ENCODE measurements at regions not wholly inside any gene's neighbourhood (a gene's known extent, or its start where the extent isn't known, plus 50 kb on each side); places are given as distances from the start of the nearest gene placed in this dataset.

- H3K4me1 ChIP-seq (ENCODE audit: insufficient read depth) = no peaks in the 10 kb centered on the region
- 86 to 88% (median 87%) methylated on average over 3 of the region's 3 CpGs for WGBS, 3 donors
- no peaks in the 10 kb centered on the region for H3K27me3 ChIP-seq
- no peak overlapping the region for H3K27ac ChIP-seq
- intact Hi-C loops (cut with DNase I) = no loop called here
- H3K36me3 ChIP-seq = no peaks in the 10 kb centered on the region
- no peak overlapping the region for H3K4me3 ChIP-seq
- no peak for DNase-seq
- no peaks in the 10 kb centered on the region for H3K9me3 ChIP-seq
- TF ChIP-seq EP300 (IDR thresholded peaks at IDR 0.05) (no peak), POLR2A (IDR thresholded peaks at IDR 0.05) (no peak), CTCF (IDR thresholded peaks at IDR 0.05) (no peak)
Measured at GRCh38 chr22:34324763-34325162, 404.5 kb upstream of the LARGE1 start.

GRCh38 chr22:34326901-34327300 lies 406.6 kb upstream of the LARGE1 start:
- no peaks in the 10 kb centered on the region for H3K27me3 ChIP-seq
- H3K27ac ChIP-seq = no peak overlapping the region
- intact Hi-C loops (cut with DNase I) = no loop called here
- no peaks in the 10 kb centered on the region for H3K36me3 ChIP-seq
- no peak for TF ChIP-seq POLR2A (IDR thresholded peaks at IDR 0.05)
- no peak for TF ChIP-seq CTCF (IDR thresholded peaks at IDR 0.05)
- TF ChIP-seq EP300 (IDR thresholded peaks at IDR 0.05) = no peak
- no peak for DNase-seq
- H3K4me1 ChIP-seq (ENCODE audit: insufficient read depth) = no peaks in the 10 kb centered on the region
- H3K4me3 ChIP-seq = no peak overlapping the region
- no peaks in the 10 kb centered on the region for H3K9me3 ChIP-seq

- TF ChIP-seq POLR2A (IDR thresholded peaks at IDR 0.05) = no peak
- TF ChIP-seq EP300 (IDR thresholded peaks at IDR 0.05) = no peak
- TF ChIP-seq CTCF (IDR thresholded peaks at IDR 0.05) = no peak
- 48 to 53% (median 52%) methylated on average over 4 of the region's 4 CpGs for WGBS, 3 donors
- intact Hi-C loops (cut with DNase I) = no loop called here
Measured at GRCh38 chr22:34330432-34330831, 410.2 kb upstream of the LARGE1 start.

GRCh38 chr22:34333285-34333684 lies 413.0 kb upstream of the LARGE1 start:
- H3K9me3 ChIP-seq = no peaks in the 10 kb centered on the region
- H3K27ac ChIP-seq = no peak overlapping the region
- no peak for DNase-seq
- 79 to 91% (median 84%) methylated on average over 4 of the region's 4 CpGs for WGBS, 3 donors
- TF ChIP-seq CTCF (IDR thresholded peaks at IDR 0.05) (no peak), POLR2A (IDR thresholded peaks at IDR 0.05) (no peak), EP300 (IDR thresholded peaks at IDR 0.05) (no peak)
- no peaks in the 10 kb centered on the region for H3K27me3 ChIP-seq
- H3K4me1 ChIP-seq (ENCODE audit: insufficient read depth) = no peaks in the 10 kb centered on the region
- no peaks in the 10 kb centered on the region for H3K36me3 ChIP-seq
- no peak overlapping the region for H3K4me3 ChIP-seq
- intact Hi-C loops (cut with DNase I) = no loop called here

More at GRCh38 chr22:34330432-34330831, 410.2 kb upstream of the LARGE1 start:
- no peak overlapping the region for H3K4me3 ChIP-seq
- no peaks in the 10 kb centered on the region for H3K36me3 ChIP-seq
- no peaks in the 10 kb centered on the region for H3K9me3 ChIP-seq
- H3K27ac ChIP-seq = no peak overlapping the region
- H3K4me1 ChIP-seq (ENCODE audit: insufficient read depth) = no peaks in the 10 kb centered on the region
- H3K27me3 ChIP-seq = no peaks in the 10 kb centered on the region
- DNase-seq = no peak

- H3K27me3 ChIP-seq = no peaks in the 10 kb centered on the region
- no peak for DNase-seq
Measured at GRCh38 chr22:34334893-34335292, 414.6 kb upstream of the LARGE1 start.

More at GRCh38 chr22:34334893-34335292, 414.6 kb upstream of the LARGE1 start:
- Histone ChIP-seq H3K4me1 (ENCODE audit: insufficient read depth) (no peaks in the 10 kb centered on the region), H3K36me3 (no peaks in the 10 kb centered on the region), H3K27ac (no peak overlapping the region), H3K9me3 (no peaks in the 10 kb centered on the region), H3K4me3 (no peak overlapping the region)
- WGBS, 3 donors = 69 to 80% (median 74%) methylated on average over 5 of the region's 5 CpGs
- TF ChIP-seq POLR2A (IDR thresholded peaks at IDR 0.05) (no peak), CTCF (IDR thresholded peaks at IDR 0.05) (no peak), EP300 (IDR thresholded peaks at IDR 0.05) (no peak)
- intact Hi-C loops (cut with DNase I) = no loop called here

All from ovary (tissue), 7 donors.